ENCODE measurements at regions not wholly inside any gene's neighbourhood (a gene's known extent, or its start where the extent isn't known, plus 50 kb on each side); places are given as distances from the start of the nearest gene placed in this dataset.
"Not testable (repeated sequence)": the region's sequence is repeated elsewhere in the genome, so short reads cannot be mapped to it uniquely, and the experiment has no call there.

DNA sequence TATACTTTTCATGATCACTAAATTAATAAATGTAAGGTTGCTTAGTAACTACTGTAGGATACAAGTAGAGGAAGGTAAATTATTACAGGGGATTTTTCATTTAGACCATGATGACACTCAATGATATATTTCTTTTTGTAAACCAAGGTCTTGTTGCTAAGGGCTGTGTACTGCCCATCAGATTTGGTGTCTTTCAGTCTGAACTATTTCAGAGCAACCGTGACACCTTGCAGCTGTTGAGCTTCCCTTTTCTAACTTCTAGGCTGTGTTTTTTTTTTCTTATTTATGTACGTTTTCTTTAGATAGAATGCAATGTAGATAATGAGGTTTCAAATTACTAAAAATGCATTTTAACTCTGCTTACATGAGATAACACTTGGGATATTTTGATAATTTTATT is 292.0 kb upstream of the MBL2 start:
- TF ChIP-seq, protein P1, sequence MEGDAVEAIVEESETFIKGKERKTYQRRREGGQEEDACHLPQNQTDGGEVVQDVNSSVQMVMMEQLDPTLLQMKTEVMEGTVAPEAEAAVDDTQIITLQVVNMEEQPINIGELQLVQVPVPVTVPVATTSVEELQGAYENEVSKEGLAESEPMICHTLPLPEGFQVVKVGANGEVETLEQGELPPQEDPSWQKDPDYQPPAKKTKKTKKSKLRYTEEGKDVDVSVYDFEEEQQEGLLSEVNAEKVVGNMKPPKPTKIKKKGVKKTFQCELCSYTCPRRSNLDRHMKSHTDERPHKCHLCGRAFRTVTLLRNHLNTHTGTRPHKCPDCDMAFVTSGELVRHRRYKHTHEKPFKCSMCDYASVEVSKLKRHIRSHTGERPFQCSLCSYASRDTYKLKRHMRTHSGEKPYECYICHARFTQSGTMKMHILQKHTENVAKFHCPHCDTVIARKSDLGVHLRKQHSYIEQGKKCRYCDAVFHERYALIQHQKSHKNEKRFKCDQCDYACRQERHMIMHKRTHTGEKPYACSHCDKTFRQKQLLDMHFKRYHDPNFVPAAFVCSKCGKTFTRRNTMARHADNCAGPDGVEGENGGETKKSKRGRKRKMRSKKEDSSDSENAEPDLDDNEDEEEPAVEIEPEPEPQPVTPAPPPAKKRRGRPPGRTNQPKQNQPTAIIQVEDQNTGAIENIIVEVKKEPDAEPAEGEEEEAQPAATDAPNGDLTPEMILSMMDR (IDR thresholded peaks at IDR 0.05; ENCODE audit: low read depth, low read length): no peak
- H3K4me3 ChIP-seq (ENCODE audit: low read depth, low read length): no peak overlapping the region

DNA sequence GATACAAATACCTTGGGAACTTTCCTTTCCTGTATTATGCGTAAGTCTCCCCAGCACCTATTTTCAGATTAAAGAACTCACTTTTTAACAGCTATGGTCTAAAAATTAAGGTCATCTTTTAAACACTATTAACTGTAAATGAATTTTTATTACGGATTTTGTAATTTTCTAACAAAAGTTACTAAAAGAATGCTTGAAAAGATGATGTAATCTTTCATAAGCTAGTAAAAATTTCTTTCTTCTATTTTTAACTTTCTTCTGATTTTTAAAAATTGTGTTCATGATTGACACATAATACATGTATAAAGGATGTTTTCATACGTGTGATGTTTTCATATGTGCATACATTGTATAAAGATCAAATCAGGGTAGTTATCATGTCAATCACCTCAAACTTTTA is 291.2 kb upstream of the MBL2 start:
- TF ChIP-seq, protein P1 (IDR thresholded peaks at IDR 0.05; ENCODE audit: low read depth, low read length): no peak
- H3K4me3 ChIP-seq (ENCODE audit: low read depth, low read length): no peak overlapping the region

DNA sequence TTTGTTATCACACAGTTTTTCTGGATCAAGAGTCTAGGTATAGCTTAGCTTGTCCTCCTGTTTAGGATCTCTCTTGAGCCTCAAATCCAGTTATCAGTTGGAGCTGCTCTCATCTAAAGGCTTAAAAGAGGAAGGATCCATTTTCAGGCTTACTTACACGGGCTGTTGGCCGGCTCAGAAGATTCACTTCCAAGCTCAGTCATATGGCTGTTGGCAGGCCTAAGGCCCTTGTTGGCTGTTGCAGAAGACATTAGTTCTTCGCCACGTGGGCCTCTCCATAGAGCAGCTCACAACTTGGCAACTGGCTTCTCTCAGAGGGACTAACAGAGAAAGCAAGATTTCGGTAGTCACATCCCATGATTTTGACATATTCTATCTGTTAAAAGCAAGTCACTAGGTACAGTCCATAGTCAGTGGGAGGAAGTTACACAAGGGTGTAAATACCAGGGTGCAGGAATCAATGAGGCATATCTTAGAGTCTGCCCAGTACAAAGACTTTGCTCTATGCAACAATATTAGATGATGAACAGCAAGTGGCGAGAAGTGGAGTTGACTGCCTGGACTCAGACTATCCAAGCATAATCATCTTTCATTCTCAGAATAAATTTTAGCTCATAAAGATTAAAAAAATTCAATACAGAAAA is 280.1 kb upstream of the MBL2 start:
- no peak overlapping the region for H3K4me3 ChIP-seq (ENCODE audit: low read depth, low read length)
- TF ChIP-seq, protein P1 (IDR thresholded peaks at IDR 0.05; ENCODE audit: low read depth, low read length): no peak

DNA sequence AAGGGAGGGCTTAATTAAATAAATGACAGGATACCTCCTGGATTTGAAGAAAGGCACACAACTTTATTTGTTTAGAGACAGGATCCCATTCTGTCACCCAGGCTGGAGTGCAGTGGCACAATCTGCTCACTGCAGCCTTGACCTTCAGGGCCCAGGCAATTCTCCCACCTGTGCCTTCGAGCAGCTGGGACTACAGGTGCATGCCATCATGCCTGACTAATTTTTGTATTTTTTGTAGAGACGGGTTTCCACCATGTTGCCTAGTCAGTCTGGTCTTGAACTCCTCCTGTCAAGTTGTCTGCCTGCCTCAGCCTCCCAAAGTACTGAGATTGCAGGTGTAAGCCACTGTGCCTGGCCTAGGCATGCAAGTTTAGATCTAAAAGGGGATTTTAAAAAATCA is 272.7 kb upstream of the MBL2 start:
- TF ChIP-seq, protein P1 (IDR thresholded peaks at IDR 0.05; ENCODE audit: low read depth, low read length): no peak
- H3K4me3 ChIP-seq (ENCODE audit: low read depth, low read length): no peak overlapping the region

DNA sequence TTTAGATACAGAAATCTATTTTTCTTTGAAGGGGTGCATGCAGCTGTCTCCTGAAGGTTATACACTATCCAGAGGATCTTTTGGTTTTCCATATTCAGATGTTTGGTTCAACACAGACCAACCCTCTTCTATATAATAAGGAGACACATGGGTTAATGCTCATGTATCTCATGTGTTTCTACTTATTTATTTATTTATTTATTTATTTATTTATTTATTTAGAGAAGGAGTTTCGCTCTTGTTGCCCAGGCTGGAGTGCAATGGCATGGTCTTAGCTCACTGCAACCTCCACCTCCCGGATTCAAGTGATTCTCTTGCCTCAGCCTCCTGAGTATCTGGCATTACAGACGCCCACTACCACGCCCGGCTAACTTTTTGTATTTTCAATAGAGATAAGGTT is 263.2 kb upstream of the MBL2 start:
- H3K4me3 ChIP-seq (ENCODE audit: low read depth, low read length): not testable (repeated sequence)

DNA sequence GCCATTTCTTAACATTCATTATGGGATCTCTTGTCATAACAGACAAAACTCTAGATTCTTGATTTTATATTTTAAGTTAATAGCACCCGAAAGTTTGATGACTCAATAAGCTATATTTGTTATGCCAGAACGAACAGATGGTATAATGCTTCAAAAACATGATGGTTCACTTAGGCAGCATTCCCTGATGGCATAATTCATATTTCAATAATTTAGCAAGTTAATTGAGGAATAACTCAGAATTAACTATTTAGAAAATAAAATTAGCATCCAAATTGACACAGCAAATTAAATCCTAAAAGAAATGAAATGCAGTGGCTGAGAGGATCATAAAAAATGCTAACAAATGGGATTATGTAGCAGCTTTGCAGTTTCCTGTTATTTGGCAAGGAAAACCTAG is 260.8 kb upstream of the MBL2 start:
- TF ChIP-seq, protein P1 (IDR thresholded peaks at IDR 0.05; ENCODE audit: low read depth, low read length): no peak
- H3K4me3 ChIP-seq (ENCODE audit: low read depth, low read length): no peak overlapping the region

DNA sequence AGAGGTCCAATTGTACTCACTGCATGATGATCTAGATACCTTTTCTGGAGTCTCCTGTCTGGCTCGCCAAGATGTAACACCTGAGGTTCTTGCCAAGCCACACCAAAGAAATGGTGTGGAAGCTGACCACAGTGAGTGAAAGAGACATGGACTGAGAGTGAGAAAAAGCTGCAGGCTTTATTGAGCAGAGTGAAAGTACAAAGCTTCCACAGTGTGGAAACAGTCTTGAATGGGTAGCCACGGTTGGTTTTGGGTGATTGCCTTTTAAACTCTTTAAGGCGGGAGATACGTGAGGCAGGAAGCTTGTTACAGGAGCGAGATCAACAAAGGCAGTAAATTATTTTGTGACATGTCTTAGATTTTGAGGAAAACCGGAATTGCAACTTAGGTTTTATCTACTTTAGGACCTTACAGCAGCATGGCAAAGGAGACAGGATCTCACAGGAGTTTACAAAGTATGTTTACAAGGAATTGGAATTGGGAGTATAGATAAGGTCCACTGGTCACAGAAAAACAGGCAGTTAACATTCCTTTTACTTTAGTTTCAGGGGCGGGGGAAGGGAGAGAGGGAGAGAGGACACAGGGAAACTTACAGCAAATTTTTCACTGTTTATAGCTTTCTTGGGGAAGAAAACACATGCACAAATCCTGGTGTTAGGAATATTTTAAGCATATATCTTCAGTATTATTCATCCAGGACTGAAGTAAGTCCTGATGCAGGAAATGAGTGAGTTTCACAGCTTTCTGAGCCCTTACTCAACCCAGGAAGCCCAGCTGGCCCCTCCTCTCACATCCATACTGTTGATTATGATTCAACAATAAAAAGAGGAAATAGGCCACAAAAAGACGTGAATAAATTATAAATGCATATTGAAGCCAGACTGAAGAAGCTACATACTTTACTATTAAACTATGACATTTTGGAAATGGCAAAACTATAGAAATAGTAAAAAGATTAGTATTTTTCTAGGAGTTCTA is 257.6 kb upstream of the MBL2 start:
- H3K4me3 ChIP-seq (ENCODE audit: low read depth, low read length): not testable (repeated sequence)

DNA sequence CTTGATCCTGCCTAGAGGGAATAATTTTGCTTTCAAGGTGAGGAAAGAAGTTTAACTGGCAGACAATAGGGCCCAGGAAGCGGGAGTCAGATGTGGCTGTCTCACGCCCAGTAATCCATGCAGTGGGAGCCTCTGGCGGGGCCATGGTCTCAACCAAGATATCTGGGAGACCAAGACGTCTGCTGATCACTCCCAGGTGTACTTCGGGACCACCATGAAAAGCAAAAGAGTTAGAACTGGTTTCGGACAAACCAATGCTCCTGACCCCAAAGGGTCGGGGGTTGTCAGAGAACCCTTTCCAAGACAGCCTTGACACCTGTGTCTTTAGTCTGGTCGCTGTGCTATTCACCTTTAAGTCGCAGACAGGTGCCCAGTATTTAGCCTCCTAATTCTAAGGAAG is 256.9 kb upstream of the MBL2 start:
- TF ChIP-seq, protein P1 (IDR thresholded peaks at IDR 0.05; ENCODE audit: low read depth, low read length): no peak
- no peak overlapping the region for H3K4me3 ChIP-seq (ENCODE audit: low read depth, low read length)

DNA sequence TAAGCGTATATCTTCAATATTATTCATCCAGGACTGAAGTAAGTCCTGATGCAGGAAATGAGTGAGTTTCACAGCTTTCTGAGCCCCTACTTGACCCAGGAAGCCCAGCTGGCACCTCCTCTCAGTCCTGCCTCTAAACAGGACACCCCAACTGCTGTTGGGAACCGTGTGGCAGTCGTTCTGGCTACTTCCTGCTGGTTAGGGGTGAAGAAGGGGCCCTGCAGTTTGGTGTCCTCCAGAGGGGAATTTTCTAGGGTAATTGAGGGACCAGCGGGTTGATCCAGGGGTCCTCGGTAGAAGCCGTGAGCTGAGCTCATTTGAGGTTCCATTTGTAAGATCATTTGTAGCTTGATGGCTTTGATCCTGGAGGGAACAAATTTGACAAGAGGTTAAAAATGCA is 253.2 kb upstream of the MBL2 start:
- H3K4me3 ChIP-seq (ENCODE audit: low read depth, low read length): not testable (repeated sequence)
